SK-N-SH treated with all-trans-retinoic acid at 6 μM for 48 hours (cell line): ENCODE measurements at regions not wholly inside any gene's neighbourhood (a gene's known extent, or its start where the extent isn't known, plus 50 kb on each side); places are given as distances from the start of the nearest gene placed in this dataset.

ENCODE experiments used
- BACH2 ChIP-seq: fragments of 250-450 bp; sonication (Bioruptor Pico); IDR thresholded peaks from 2 replicates; pipeline ENCODE4 v1.9.0; 2021; ENCODE audit warnings: mild to moderate bottlenecking, borderline replicate concordance
- CSDC2 ChIP-seq: fragments of 250-450 bp; sonication (Bioruptor Pico); IDR thresholded peaks from 2 replicates; pipeline ENCODE4 v1.5.0; 2020; ENCODE audit warnings: mild to moderate bottlenecking, moderate library complexity
- PATZ1 ChIP-seq: fragments of 250-450 bp; sonication (Bioruptor Pico); IDR thresholded peaks from 2 replicates; pipeline ENCODE4 v1.8.0; 2020; ENCODE audit warnings: mild to moderate bottlenecking, moderate library complexity, borderline replicate concordance
- PPARA ChIP-seq: fragments of 250-450 bp; sonication (Bioruptor Pico); IDR thresholded peaks from 2 replicates; pipeline ENCODE4 v1.5.0; 2020; ENCODE audit warnings: mild to moderate bottlenecking, borderline replicate concordance
- RARB ChIP-seq: fragments of 250-450 bp; sonication (Bioruptor Pico); IDR thresholded peaks from 2 replicates; pipeline ENCODE4 v1.8.0; 2021; ENCODE audit warnings: mild to moderate bottlenecking, moderate library complexity
- TOX ChIP-seq: fragments of 250-450 bp; sonication (Bioruptor Pico); IDR thresholded peaks from 2 replicates; pipeline ENCODE4 v1.8.0; 2021; ENCODE audit warnings: mild to moderate bottlenecking, moderate library complexity, borderline replicate concordance
- TF ChIP-seq, protein P1 (sequence below): fragments of 250-450 bp; sonication (Bioruptor Pico); IDR thresholded peaks from 2 replicates; pipeline ENCODE4 v1.5.0; 2020; ENCODE audit warnings: mild to moderate bottlenecking, moderate library complexity
- TF ChIP-seq, protein P2 (sequence below): fragments of 250-450 bp; sonication (Bioruptor Pico); IDR thresholded peaks from 2 replicates; pipeline ENCODE4 v1.5.1; 2020; ENCODE audit warnings: low read depth, mild to moderate bottlenecking, moderate library complexity

DNA sequence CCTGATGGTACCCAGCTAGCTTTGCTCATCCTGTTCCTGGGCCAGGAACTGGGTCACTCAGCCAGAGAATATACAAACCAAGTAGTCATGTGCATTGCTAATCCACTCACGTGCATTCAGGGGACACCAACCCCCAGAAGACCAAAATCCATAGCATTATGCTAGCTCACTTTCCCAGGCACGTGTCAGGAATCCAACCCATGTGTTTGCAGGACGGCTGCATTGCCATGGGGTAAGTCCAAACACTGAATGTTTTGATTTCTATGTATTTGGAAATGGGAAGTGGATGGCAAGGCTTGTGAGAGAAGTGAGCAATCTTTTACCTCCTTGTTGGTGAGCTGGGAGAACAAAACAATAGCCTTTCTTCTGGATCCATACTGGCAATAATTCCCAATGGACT, 87.1 kb upstream of the FOXN3 start:
- TF ChIP-seq TOX (CRISPR knock-in tag) (no peak), PATZ1 (CRISPR knock-in tag) (no peak), BACH2 (CRISPR knock-in tag) (no peak), CSDC2 (CRISPR knock-in tag) (no peak), RARB (CRISPR knock-in tag) (no peak), PPARA (CRISPR knock-in tag) (no peak)
- TF ChIP-seq, protein P1, sequence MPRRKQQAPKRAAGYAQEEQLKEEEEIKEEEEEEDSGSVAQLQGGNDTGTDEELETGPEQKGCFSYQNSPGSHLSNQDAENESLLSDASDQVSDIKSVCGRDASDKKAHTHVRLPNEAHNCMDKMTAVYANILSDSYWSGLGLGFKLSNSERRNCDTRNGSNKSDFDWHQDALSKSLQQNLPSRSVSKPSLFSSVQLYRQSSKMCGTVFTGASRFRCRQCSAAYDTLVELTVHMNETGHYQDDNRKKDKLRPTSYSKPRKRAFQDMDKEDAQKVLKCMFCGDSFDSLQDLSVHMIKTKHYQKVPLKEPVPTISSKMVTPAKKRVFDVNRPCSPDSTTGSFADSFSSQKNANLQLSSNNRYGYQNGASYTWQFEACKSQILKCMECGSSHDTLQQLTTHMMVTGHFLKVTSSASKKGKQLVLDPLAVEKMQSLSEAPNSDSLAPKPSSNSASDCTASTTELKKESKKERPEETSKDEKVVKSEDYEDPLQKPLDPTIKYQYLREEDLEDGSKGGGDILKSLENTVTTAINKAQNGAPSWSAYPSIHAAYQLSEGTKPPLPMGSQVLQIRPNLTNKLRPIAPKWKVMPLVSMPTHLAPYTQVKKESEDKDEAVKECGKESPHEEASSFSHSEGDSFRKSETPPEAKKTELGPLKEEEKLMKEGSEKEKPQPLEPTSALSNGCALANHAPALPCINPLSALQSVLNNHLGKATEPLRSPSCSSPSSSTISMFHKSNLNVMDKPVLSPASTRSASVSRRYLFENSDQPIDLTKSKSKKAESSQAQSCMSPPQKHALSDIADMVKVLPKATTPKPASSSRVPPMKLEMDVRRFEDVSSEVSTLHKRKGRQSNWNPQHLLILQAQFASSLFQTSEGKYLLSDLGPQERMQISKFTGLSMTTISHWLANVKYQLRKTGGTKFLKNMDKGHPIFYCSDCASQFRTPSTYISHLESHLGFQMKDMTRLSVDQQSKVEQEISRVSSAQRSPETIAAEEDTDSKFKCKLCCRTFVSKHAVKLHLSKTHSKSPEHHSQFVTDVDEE (CRISPR knock-in tag): no peak
- TF ChIP-seq, protein P2, sequence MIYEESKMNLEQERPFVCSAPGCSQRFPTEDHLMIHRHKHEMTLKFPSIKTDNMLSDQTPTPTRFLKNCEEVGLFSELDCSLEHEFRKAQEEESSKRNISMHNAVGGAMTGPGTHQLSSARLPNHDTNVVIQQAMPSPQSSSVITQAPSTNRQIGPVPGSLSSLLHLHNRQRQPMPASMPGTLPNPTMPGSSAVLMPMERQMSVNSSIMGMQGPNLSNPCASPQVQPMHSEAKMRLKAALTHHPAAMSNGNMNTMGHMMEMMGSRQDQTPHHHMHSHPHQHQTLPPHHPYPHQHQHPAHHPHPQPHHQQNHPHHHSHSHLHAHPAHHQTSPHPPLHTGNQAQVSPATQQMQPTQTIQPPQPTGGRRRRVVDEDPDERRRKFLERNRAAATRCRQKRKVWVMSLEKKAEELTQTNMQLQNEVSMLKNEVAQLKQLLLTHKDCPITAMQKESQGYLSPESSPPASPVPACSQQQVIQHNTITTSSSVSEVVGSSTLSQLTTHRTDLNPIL (CRISPR knock-in tag): no peak
